CD4-positive, alpha-beta T cell treated with Interleukin-10 for 1 hour (primary cell): ENCODE measurements at regions not wholly inside any gene's neighbourhood (a gene's known extent, or its start where the extent isn't known, plus 50 kb on each side); places are given as distances from the start of the nearest gene placed in this dataset.

Experiments used
- DNase-seq: peaks from one replicate; pipeline ENCODE4 v3.0.0-alpha.2; 2020

- no peak for DNase-seq
These were observed 84.2 kb upstream of the SEMA6A start for GRCh38 chr5:116658830-116659229.

- no peak for DNase-seq
These were observed 83.5 kb upstream of the SEMA6A start for GRCh38 chr5:116658141-116658540.

GRCh38 chr5:116655431-116655830 is 80.8 kb upstream of the SEMA6A start:
- DNase-seq = no peak

GRCh38 chr5:116654925-116655324 is 80.3 kb upstream of the SEMA6A start:
- no peak for DNase-seq

GRCh38 chr5:116652903-116653302 is 78.3 kb upstream of the SEMA6A start:
- no peak for DNase-seq

- DNase-seq = no peak
These were observed 77.6 kb upstream of the SEMA6A start for GRCh38 chr5:116652196-116652729.

- no peak for DNase-seq
These were observed 77.0 kb upstream of the SEMA6A start for GRCh38 chr5:116651653-116652052.

- DNase-seq = no peak
These were observed 76.3 kb upstream of the SEMA6A start for GRCh38 chr5:116650964-116651363.

GRCh38 chr5:116650544-116650943 is 75.9 kb upstream of the SEMA6A start:
- DNase-seq = no peak

- DNase-seq = no peak
These were observed 72.1 kb upstream of the SEMA6A start for GRCh38 chr5:116646611-116647289.

GRCh38 chr5:116645627-116646026 is 71.0 kb upstream of the SEMA6A start:
- DNase-seq = no peak

GRCh38 chr5:116640236-116640635 is 65.6 kb upstream of the SEMA6A start:
- DNase-seq = no peak

- DNase-seq = no peak
These were observed 62.6 kb upstream of the SEMA6A start for GRCh38 chr5:116637149-116637740.

GRCh38 chr5:116632890-116633289 is 58.3 kb upstream of the SEMA6A start:
- no peak for DNase-seq

GRCh38 chr5:116631147-116631546 is 56.5 kb upstream of the SEMA6A start:
- DNase-seq = no peak

- DNase-seq = no peak
These were observed 54.5 kb upstream of the SEMA6A start for GRCh38 chr5:116629168-116629567.

GRCh38 chr5:116626945-116627679 is 52.5 kb upstream of the SEMA6A start:
- DNase-seq = no peak

GRCh38 chr5:116626272-116626723 is 51.7 kb upstream of the SEMA6A start:
- DNase-seq = no peak
